ENCODE measurements at regions not wholly inside any gene's neighbourhood (a gene's known extent, or its start where the extent isn't known, plus 50 kb on each side); places are given as distances from the start of the nearest gene placed in this dataset.

DNA sequence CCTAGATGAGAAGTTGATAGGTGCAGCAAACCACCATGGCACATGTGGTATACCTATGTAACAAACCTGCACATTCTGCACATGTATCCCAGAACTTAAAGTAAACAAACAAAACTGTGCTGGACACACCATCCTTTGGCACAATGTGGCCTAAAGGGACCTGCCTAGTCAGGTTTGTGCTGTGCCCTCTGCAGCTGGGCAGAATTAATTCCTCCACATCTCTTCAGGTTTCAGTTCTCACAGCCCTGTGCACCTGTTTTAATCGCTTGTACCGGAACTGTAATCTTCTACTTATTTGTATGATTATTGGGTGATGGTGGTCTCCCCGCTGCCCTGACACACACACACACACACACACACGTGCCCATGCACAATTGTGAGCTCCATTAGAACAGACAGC, 252.7 kb downstream of the ACTR3B start:
- Histone ChIP-seq H3K4me1 (ENCODE audit: control insufficient read depth in 1 of 2, insufficient read depth in 2 of 2, low read length in 2 of 2) (no peaks in the 10 kb centered on the region), H3K27ac (ENCODE audit: low read length) (no peak overlapping the region), H3K9me3 (ENCODE audit: control insufficient read depth in 1 of 2, low read length in 2 of 2) (no peaks in the 10 kb centered on the region), H3K4me3 (ENCODE audit: low read depth in 1 of 2, low read length in 2 of 2) (no peak overlapping the region), H3K27me3 (ENCODE audit: low read depth, low read length) (no peaks in the 10 kb centered on the region), H3K36me3 (ENCODE audit: control insufficient read depth in 1 of 2, insufficient read depth in 2 of 2, low read length in 2 of 2) (no peaks in the 10 kb centered on the region)

DNA sequence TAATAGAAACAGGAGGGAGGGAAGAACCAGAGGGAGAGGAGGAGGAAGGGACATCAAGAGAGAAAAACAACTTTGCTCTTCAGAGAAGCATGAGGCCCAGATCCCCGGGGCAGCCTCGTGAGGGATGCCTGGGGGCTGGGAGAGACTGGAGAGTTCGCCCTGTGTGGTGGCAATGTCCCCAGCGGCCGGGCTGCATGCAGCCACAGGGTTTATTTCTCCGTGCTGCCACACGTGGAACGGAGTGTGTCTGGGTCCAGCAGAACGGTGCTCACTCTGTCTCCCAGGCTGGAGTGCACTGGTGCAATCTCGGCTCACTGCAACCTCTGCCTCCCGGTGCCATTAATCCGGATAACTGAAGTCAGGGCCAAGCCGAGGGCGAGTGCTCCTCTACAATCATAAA, 257.7 kb downstream of the ACTR3B start:
- H3K27me3 ChIP-seq (ENCODE audit: low read depth, low read length), result no peaks in the 10 kb centered on the region
- no peak overlapping the region for H3K4me3 ChIP-seq (ENCODE audit: low read depth in 1 of 2, low read length in 2 of 2)
- H3K36me3 ChIP-seq (ENCODE audit: control insufficient read depth in 1 of 2, insufficient read depth in 2 of 2, low read length in 2 of 2), result no peaks in the 10 kb centered on the region
- H3K9me3 ChIP-seq (ENCODE audit: control insufficient read depth in 1 of 2, low read length in 2 of 2), result peaks cover 0 to 3% of the 10 kb centered on the region in 2 donors
- no peak overlapping the region for H3K27ac ChIP-seq (ENCODE audit: low read length)
- no peaks in the 10 kb centered on the region for H3K4me1 ChIP-seq (ENCODE audit: control insufficient read depth in 1 of 2, insufficient read depth in 2 of 2, low read length in 2 of 2)

DNA sequence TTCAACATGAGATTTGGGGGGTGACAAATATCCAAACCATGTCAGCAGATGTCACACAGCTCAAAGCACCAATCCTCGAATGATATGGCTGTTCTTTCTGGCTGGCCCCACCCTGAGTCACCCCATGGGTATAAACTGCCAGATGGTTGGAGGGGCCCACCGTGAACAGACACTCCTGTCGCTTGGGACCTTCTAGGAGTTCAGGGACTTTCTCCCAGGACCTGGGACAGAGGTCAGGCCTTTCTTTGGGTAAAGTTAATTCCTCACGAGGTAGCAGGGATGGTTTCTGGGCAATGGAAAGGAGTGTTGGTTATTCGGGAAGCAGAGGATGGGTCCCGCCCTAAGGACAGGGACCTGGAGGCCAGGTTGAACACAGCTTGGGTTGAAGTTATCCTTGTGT, 262.0 kb downstream of the ACTR3B start:
- H3K27ac ChIP-seq (ENCODE audit: low read length), result no peak overlapping the region
- H3K36me3 ChIP-seq (ENCODE audit: control insufficient read depth in 1 of 2, insufficient read depth in 2 of 2, low read length in 2 of 2), result no peaks in the 10 kb centered on the region
- H3K27me3 ChIP-seq (ENCODE audit: low read depth, low read length), result no peaks in the 10 kb centered on the region
- peaks cover 0 to 3% of the 10 kb centered on the region in 2 donors for H3K9me3 ChIP-seq (ENCODE audit: control insufficient read depth in 1 of 2, low read length in 2 of 2)
- no peaks in the 10 kb centered on the region for H3K4me1 ChIP-seq (ENCODE audit: control insufficient read depth in 1 of 2, insufficient read depth in 2 of 2, low read length in 2 of 2)
- no peak overlapping the region for H3K4me3 ChIP-seq (ENCODE audit: low read depth in 1 of 2, low read length in 2 of 2)

DNA sequence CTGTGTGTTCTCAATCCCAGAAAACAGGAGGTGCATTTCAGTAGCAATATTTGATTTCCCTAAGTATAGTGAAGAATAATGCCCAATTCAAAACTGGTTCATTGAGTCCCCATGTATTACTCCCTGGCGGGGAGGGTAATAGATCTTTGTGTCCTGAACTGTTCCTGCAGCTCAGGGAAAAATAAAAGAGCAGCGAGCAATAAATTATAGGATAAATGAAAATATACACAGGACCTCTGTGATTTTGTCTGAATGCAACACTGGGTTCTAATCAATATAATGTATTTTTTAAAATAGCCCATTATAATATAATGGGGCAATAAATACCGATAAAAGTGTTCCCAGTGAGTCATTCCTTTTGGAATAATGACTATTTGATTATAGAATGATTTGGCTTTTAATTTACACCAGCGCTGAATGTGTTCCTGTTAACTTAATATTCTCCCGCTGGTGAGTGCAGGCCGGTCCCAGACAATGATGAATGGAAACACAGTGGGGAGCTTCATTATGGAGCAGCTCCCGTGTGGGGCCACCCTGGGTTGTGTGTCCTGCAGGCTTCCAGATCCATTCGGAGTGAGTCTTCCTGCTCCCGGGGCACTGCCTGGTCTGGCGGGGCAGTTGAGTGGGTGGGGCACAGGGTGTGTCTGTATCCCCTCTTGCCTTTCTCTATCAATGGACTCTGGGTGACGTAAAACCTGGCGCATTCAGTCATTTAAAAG, 263.1 kb downstream of the ACTR3B start:
- H3K27me3 ChIP-seq (ENCODE audit: low read depth, low read length), result no peaks in the 10 kb centered on the region
- no peaks in the 10 kb centered on the region for H3K36me3 ChIP-seq (ENCODE audit: control insufficient read depth in 1 of 2, insufficient read depth in 2 of 2, low read length in 2 of 2)
- H3K4me1 ChIP-seq (ENCODE audit: control insufficient read depth in 1 of 2, insufficient read depth in 2 of 2, low read length in 2 of 2), result no peaks in the 10 kb centered on the region
- no peak overlapping the region for H3K4me3 ChIP-seq (ENCODE audit: low read depth in 1 of 2, low read length in 2 of 2)
- H3K27ac ChIP-seq (ENCODE audit: low read length), result no peak overlapping the region
- H3K9me3 ChIP-seq (ENCODE audit: control insufficient read depth in 1 of 2, low read length in 2 of 2), result peaks cover 0 to 3% of the 10 kb centered on the region in 2 donors

DNA sequence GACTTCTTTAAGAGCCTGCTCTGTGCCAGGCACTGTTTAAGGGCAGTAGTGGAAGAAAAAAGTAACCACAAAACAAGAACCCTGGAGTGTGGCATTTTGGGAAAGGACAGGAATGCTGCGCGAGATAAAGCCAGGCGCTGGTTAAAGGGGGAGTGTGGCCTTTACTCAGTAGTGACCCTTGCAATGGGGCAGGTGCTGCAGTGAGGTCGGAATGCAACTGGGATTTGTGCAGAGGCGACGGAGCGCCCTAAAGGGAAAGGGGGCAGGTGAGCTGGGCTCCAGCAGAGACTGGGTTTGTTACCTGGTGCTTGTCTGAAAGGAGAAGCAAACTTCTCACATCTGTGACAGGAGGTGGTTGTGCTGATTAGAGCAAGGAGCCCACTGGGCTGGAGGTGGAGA, 263.6 kb downstream of the ACTR3B start:
- Histone ChIP-seq H3K9me3 (ENCODE audit: control insufficient read depth in 1 of 2, low read length in 2 of 2) (peaks cover 0 to 3% of the 10 kb centered on the region in 2 donors), H3K4me3 (ENCODE audit: low read depth in 1 of 2, low read length in 2 of 2) (no peak overlapping the region)

DNA sequence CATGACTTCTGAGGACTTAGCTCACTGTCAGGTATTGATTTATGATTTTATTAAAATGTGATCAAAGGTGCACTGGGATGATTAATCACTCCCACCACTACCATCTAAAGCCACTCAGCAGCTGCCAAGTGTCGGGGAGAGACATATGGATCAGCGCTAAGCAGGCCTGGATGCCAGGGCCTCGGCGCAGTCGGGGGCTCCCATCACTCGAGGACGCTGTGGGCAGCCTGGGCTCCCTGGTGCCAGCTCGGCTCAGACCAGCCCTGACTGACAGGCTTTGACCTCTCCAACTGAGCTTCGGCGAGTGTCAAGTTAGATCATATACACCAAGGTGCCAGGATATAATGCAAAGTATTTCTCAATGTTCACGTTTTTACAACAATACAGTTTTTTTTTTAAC, 267.7 kb downstream of the ACTR3B start:
- Histone ChIP-seq H3K36me3 (ENCODE audit: control insufficient read depth in 1 of 2, insufficient read depth in 2 of 2, low read length in 2 of 2) (no peaks in the 10 kb centered on the region), H3K27ac (ENCODE audit: low read length) (no peak overlapping the region), H3K27me3 (ENCODE audit: low read depth, low read length) (no peaks in the 10 kb centered on the region), H3K9me3 (ENCODE audit: control insufficient read depth in 1 of 2, low read length in 2 of 2) (no peaks in the 10 kb centered on the region), H3K4me3 (ENCODE audit: low read depth in 1 of 2, low read length in 2 of 2) (no peak overlapping the region), H3K4me1 (ENCODE audit: control insufficient read depth in 1 of 2, insufficient read depth in 2 of 2, low read length in 2 of 2) (no peaks in the 10 kb centered on the region)

More for the DNA sequence above, 263.6 kb downstream of the ACTR3B start:
- no peaks in the 10 kb centered on the region for H3K27me3 ChIP-seq (ENCODE audit: low read depth, low read length)
- no peak overlapping the region for H3K27ac ChIP-seq (ENCODE audit: low read length)
- H3K36me3 ChIP-seq (ENCODE audit: control insufficient read depth in 1 of 2, insufficient read depth in 2 of 2, low read length in 2 of 2), result no peaks in the 10 kb centered on the region
- no peaks in the 10 kb centered on the region for H3K4me1 ChIP-seq (ENCODE audit: control insufficient read depth in 1 of 2, insufficient read depth in 2 of 2, low read length in 2 of 2)

DNA sequence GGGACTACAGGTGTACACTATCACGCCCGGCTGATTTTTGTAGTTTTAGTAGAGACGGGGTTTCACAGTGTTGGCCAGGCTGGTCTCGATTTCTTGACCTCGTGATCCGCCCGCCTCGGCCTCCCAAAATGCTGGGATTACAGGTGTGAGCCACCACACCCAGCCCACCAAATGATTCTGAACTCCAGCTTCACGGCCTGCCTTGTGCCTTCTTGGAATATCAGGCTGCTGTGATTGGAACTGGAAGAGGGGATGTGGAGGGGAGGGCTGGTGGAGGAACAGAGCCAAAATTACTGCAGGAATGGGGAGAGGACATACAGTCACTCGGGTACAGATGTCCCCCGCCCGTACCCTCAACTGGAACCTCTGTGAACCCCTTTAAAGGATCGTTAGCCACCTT, 268.4 kb downstream of the ACTR3B start:
- no peak overlapping the region for H3K27ac ChIP-seq (ENCODE audit: low read length)

DNA sequence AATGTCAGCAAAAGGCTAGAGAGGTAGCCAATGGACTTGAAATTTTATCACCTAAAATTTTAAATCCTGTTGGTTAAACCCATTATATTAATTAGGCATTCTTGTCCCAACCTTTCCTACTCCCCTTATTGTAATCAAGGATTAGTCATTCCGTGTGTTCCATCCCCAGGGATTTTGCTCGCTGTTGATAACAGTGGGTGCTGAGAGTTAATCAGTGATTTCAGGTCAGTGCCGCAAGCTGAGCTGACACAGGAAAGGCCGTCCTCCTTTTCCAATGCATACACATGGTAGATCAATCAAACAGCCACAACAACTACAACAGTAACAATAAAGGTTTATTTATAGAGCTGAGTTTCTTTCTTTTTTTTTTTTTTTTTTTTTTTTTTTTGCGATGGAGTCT, 271.4 kb downstream of the ACTR3B start:
- H3K36me3 ChIP-seq (ENCODE audit: control insufficient read depth in 1 of 2, insufficient read depth in 2 of 2, low read length in 2 of 2), result no peaks in the 10 kb centered on the region
- no peaks in the 10 kb centered on the region for H3K4me1 ChIP-seq (ENCODE audit: control insufficient read depth in 1 of 2, insufficient read depth in 2 of 2, low read length in 2 of 2)
- no peaks in the 10 kb centered on the region for H3K9me3 ChIP-seq (ENCODE audit: control insufficient read depth in 1 of 2, low read length in 2 of 2)
- no peak overlapping the region for H3K4me3 ChIP-seq (ENCODE audit: low read depth in 1 of 2, low read length in 2 of 2)
- no peaks in the 10 kb centered on the region for H3K27me3 ChIP-seq (ENCODE audit: low read depth, low read length)
- no peak overlapping the region for H3K27ac ChIP-seq (ENCODE audit: low read length)

More for the DNA sequence above, 268.4 kb downstream of the ACTR3B start:
- H3K27me3 ChIP-seq (ENCODE audit: low read depth, low read length), result no peaks in the 10 kb centered on the region
- H3K4me3 ChIP-seq (ENCODE audit: low read depth in 1 of 2, low read length in 2 of 2), result no peak overlapping the region
- H3K4me1 ChIP-seq (ENCODE audit: control insufficient read depth in 1 of 2, insufficient read depth in 2 of 2, low read length in 2 of 2), result no peaks in the 10 kb centered on the region
- no peaks in the 10 kb centered on the region for H3K36me3 ChIP-seq (ENCODE audit: control insufficient read depth in 1 of 2, insufficient read depth in 2 of 2, low read length in 2 of 2)
- no peaks in the 10 kb centered on the region for H3K9me3 ChIP-seq (ENCODE audit: control insufficient read depth in 1 of 2, low read length in 2 of 2)

DNA sequence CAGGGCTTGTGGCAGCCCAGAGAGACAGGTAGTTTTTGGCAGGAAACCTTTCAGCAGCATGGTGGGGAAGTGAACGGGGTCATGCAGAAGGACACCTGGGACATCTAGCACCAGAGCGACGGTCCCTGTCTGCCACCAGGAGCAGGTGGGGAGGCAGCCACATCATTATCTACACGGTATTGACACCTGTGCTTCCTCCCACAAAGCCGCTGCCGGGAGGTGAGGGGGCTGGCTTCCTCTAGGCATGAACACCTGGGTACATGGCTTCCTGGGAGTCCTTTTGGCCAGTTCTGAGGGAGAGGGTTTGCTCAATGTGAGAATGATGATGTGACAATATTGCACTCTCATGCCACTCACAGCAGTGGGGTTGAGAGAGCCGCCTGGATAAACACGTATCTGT, 275.2 kb downstream of the ACTR3B start:
- Histone ChIP-seq H3K4me3 (ENCODE audit: low read depth in 1 of 2, low read length in 2 of 2) (no peak overlapping the region), H3K36me3 (ENCODE audit: control insufficient read depth in 1 of 2, insufficient read depth in 2 of 2, low read length in 2 of 2) (no peaks in the 10 kb centered on the region), H3K27me3 (ENCODE audit: low read depth, low read length) (no peaks in the 10 kb centered on the region), H3K9me3 (ENCODE audit: control insufficient read depth in 1 of 2, low read length in 2 of 2) (no peaks in the 10 kb centered on the region), H3K4me1 (ENCODE audit: control insufficient read depth in 1 of 2, insufficient read depth in 2 of 2, low read length in 2 of 2) (no peaks in the 10 kb centered on the region), H3K27ac (ENCODE audit: low read length) (no peak overlapping the region)

DNA sequence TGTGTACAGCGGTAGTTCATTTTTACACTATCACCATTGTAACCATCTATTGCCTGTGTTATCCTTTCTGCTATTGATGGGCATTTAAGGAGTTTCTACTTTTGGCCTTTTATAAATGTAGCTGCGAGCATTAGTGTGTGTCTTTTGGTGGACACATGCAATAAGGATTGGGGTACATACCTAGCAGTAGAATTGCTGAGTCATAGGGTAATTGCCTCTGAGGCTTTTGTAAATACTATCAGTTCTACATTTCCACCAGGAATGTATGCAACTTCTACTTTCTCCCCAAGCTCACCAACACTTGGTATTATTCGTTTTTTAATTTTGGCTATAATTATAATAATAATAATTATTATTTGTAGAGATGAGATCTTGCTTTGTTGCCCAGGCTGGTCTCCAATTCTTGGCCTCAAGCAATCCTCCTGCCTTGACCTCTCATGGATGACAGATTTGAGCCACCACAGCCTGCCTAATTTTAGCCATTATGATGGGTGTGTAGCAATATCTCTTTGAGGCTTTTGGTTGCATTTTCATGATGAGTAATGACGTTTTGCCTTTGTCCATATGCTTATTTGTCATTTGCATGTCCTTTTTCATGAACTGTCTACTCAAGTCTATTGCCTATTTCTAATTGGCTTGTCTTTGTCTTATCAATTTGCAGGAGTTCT, 277.0 kb downstream of the ACTR3B start:
- no peaks in the 10 kb centered on the region for H3K9me3 ChIP-seq (ENCODE audit: control insufficient read depth in 1 of 2, low read length in 2 of 2)
- H3K36me3 ChIP-seq (ENCODE audit: control insufficient read depth in 1 of 2, insufficient read depth in 2 of 2, low read length in 2 of 2), result no peaks in the 10 kb centered on the region
- H3K4me1 ChIP-seq (ENCODE audit: control insufficient read depth in 1 of 2, insufficient read depth in 2 of 2, low read length in 2 of 2), result no peaks in the 10 kb centered on the region
- H3K27ac ChIP-seq (ENCODE audit: low read length), result no peak overlapping the region
- no peak overlapping the region for H3K4me3 ChIP-seq (ENCODE audit: low read depth in 1 of 2, low read length in 2 of 2)
- H3K27me3 ChIP-seq (ENCODE audit: low read depth, low read length), result no peaks in the 10 kb centered on the region

DNA sequence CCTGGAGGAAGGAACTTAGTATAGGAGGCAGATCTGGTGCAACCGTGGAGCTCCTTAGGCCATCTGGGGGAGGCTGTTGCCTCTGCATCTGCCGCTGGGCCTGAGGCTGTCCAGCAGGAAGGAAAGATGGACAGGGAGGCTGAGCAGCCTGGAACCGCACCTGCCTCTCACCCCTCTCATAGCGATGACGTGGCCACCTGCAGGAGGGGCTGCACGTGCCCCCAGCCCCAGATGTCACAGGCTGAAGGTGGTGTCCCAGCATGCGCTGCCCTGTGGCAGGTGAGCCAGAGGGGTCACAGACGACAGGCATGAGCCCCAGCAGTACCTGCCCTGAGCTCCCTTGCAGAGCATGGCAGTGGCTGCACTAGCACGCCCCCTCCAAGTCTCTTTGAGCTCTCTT, 283.9 kb downstream of the ACTR3B start:
- Histone ChIP-seq H3K4me3 (ENCODE audit: low read depth in 1 of 2, low read length in 2 of 2) (no peak overlapping the region), H3K27ac (ENCODE audit: low read length) (no peak overlapping the region), H3K9me3 (ENCODE audit: control insufficient read depth in 1 of 2, low read length in 2 of 2) (no peaks in the 10 kb centered on the region), H3K27me3 (ENCODE audit: low read depth, low read length) (no peaks in the 10 kb centered on the region), H3K4me1 (ENCODE audit: control insufficient read depth in 1 of 2, insufficient read depth in 2 of 2, low read length in 2 of 2) (no peaks in the 10 kb centered on the region), H3K36me3 (ENCODE audit: control insufficient read depth in 1 of 2, insufficient read depth in 2 of 2, low read length in 2 of 2) (no peaks in the 10 kb centered on the region)

DNA sequence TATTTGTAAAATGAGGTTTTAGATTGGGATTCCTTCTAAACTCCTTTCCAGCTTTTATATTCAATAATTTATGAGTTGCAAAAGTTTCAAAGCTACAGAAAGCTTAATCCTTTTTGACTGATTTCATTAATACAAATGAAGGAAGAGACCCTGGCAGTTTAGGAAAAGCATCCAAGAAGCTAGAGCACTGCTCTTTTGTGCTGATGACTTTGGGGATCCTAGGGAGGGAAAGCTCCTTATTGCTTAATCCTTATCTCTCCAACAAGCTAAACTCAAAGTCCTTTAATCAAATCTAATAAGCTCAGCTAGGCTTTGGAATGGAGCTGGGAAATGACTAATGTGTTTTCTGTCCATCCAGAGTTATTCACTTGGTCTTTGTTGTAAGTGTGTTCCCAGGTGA, 285.4 kb downstream of the ACTR3B start:
- no peaks in the 10 kb centered on the region for H3K9me3 ChIP-seq (ENCODE audit: control insufficient read depth in 1 of 2, low read length in 2 of 2)
- H3K27ac ChIP-seq (ENCODE audit: low read length), result no peak overlapping the region
- no peaks in the 10 kb centered on the region for H3K36me3 ChIP-seq (ENCODE audit: control insufficient read depth in 1 of 2, insufficient read depth in 2 of 2, low read length in 2 of 2)
- H3K4me3 ChIP-seq (ENCODE audit: low read depth in 1 of 2, low read length in 2 of 2), result no peak overlapping the region
- no peaks in the 10 kb centered on the region for H3K4me1 ChIP-seq (ENCODE audit: control insufficient read depth in 1 of 2, insufficient read depth in 2 of 2, low read length in 2 of 2)
- H3K27me3 ChIP-seq (ENCODE audit: low read depth, low read length), result no peaks in the 10 kb centered on the region

Data from muscle layer of duodenum (tissue), 2 donors.